GM12891 (cell line): ENCODE measurements at regions not wholly inside any gene's neighbourhood (a gene's known extent, or its start where the extent isn't known, plus 50 kb on each side); places are given as distances from the start of the nearest gene placed in this dataset.
A peak's percentile ranks its signal among the peaks of the same experiment; 100 is the strongest.
"Not testable (repeated sequence)": the region's sequence is repeated elsewhere in the genome, so short reads cannot be mapped to it uniquely, and the experiment has no call there.

Experiments
- DNase-seq: peaks from one replicate; pipeline ENCODE4 v3.0.0; 2011; ENCODE audit warnings: low spot score; ENCODE audit not compliant: insufficient read length
- FAIRE-seq: peaks from 2 replicates; lab custom pipeline; 2011; peaks lifted over from hg19 to GRCh38; lab: Jason Lieb, UNC
- PAX5 ChIP-seq: IDR thresholded peaks from 2 replicates; pipeline ENCODE4 v1.6.1; 2011; ENCODE audit warnings: low read length, moderate library complexity, mild to moderate bottlenecking; ENCODE audit not compliant: insufficient read depth, severe bottlenecking
- POLR2A ChIP-seq: IDR thresholded peaks from 2 replicates; pipeline ENCODE4 v1.6.1; 2011; ENCODE audit warnings: low read depth, low read length, control low read depth
- POLR2AphosphoS5 ChIP-seq: IDR thresholded peaks from 2 replicates; pipeline ENCODE4 v1.6.1; 2011; ENCODE audit warnings: low read depth, low read length, control low read depth
- POU2F2 ChIP-seq: IDR thresholded peaks from 2 replicates; pipeline ENCODE4 v1.6.1; 2011; ENCODE audit warnings: low read depth, mild to moderate bottlenecking, control low read depth, low read length, moderate library complexity
- SPI1 ChIP-seq: IDR thresholded peaks from 2 replicates; pipeline ENCODE4 v1.6.1; 2011; ENCODE audit warnings: low read depth, low read length, control low read depth
- TAF1 ChIP-seq: IDR thresholded peaks from 2 replicates; pipeline ENCODE4 v1.6.1; 2011; ENCODE audit warnings: low read depth, low read length, control low read depth

- no peak for FAIRE-seq
- TF ChIP-seq POU2F2 (no peak), PAX5 (no peak), SPI1 (no peak), TAF1 (no peak), POLR2AphosphoS5 (no peak), POLR2A (no peak)
- no peak for DNase-seq
Measured at GRCh38 chr9:30928045-30928444, 1456.4 kb upstream of the ACO1 start.

GRCh38 chr9:30932226-30932625 lies 1452.2 kb upstream of the ACO1 start:
- TF ChIP-seq TAF1 = no peak
- TF ChIP-seq POLR2AphosphoS5 = no peak
- TF ChIP-seq POLR2A = no peak
- TF ChIP-seq SPI1 = no peak
- TF ChIP-seq POU2F2 = no peak
- no peak for TF ChIP-seq PAX5
- DNase-seq (no peak), FAIRE-seq (no peak)

- FAIRE-seq (no peak), DNase-seq (no peak)
- TF ChIP-seq POLR2AphosphoS5 (no peak), SPI1 (peak; percentile 85)
Measured at GRCh38 chr9:30935730-30936129, 1448.7 kb upstream of the ACO1 start.

- FAIRE-seq = no peak
- TF ChIP-seq SPI1 (no peak), POU2F2 (no peak), PAX5 (no peak), POLR2A (no peak), TAF1 (no peak), POLR2AphosphoS5 (no peak)
- DNase-seq = no peak
Measured at GRCh38 chr9:30937106-30937505, 1447.3 kb upstream of the ACO1 start.

- FAIRE-seq, DNase-seq: not testable (repeated sequence)
Measured at GRCh38 chr9:30942852-30943251, 1441.6 kb upstream of the ACO1 start.

- FAIRE-seq (no peak), DNase-seq (no peak)
- TF ChIP-seq POLR2A (no peak), POU2F2 (no peak), TAF1 (no peak), SPI1 (no peak), POLR2AphosphoS5 (no peak), PAX5 (no peak)
Measured at GRCh38 chr9:30943446-30944224, 1440.8 kb upstream of the ACO1 start.

- FAIRE-seq (no peak), DNase-seq (no peak)
- TF ChIP-seq POLR2AphosphoS5 = no peak
- TF ChIP-seq SPI1 = no peak
- TF ChIP-seq POU2F2 = no peak
- TF ChIP-seq POLR2A = no peak
- no peak for TF ChIP-seq TAF1
- TF ChIP-seq PAX5 = no peak
Measured at GRCh38 chr9:30944225-30944569, 1440.2 kb upstream of the ACO1 start.

GRCh38 chr9:30944741-30945280 lies 1439.6 kb upstream of the ACO1 start:
- DNase-seq (no peak), FAIRE-seq (no peak)
- TF ChIP-seq PAX5 = no peak
- TF ChIP-seq POLR2A = no peak
- TF ChIP-seq POU2F2 = no peak
- TF ChIP-seq TAF1 = no peak
- TF ChIP-seq SPI1 = no peak
- no peak for TF ChIP-seq POLR2AphosphoS5

- no peak for TF ChIP-seq POLR2A
- no peak for TF ChIP-seq TAF1
- no peak for TF ChIP-seq PAX5
- TF ChIP-seq POU2F2 = no peak
- TF ChIP-seq SPI1 = no peak
- TF ChIP-seq POLR2AphosphoS5 = no peak
- no peak for FAIRE-seq
- DNase-seq = no peak
Measured at GRCh38 chr9:30964332-30964731, 1420.1 kb upstream of the ACO1 start.

- FAIRE-seq (no peak), DNase-seq (no peak)
- no peak for TF ChIP-seq POU2F2
- TF ChIP-seq PAX5 = no peak
- no peak for TF ChIP-seq TAF1
Measured at GRCh38 chr9:30967476-30967875, 1417.0 kb upstream of the ACO1 start.
